Heart left ventricle (tissue), 16 donors: ENCODE measurements at regions not wholly inside any gene's neighbourhood (a gene's known extent, or its start where the extent isn't known, plus 50 kb on each side); places are given as distances from the start of the nearest gene placed in this dataset.
A peak's percentile ranks its signal among the peaks of the same experiment; 100 is the strongest.

Experiments used
- ATAC-seq, 4 donors: fragments of 200-7000 bp; cut with Tn5 transposase; one replicate each; pipeline ENCODE4 v1.9.1; 2020 to 2022; ENCODE audit warnings: moderate library complexity in 4 of 4, mild to moderate bottlenecking in 3 of 4, moderate number of reproducible peaks in 1 of 4
- DNase-seq, 5 donors: peaks; one replicate each; pipeline ENCODE4 v3.0.0-alpha.2; 2020
- H3K27ac ChIP-seq, 12 donors: fragments of 200-600 bp; sonication (generic) in 4 of 12; one replicate each; pipeline versions ENCODE4 v1.5.0 to v1.8.0; 2016 to 2022; ENCODE audit warnings: mild to moderate bottlenecking in 2 of 12
- H3K27me3 ChIP-seq, 9 donors: fragments of 200-600 bp; sonication (generic) in 2 of 9; one replicate each; pipeline versions ENCODE4 v1.5.1 to v1.8.0; 2016 to 2022; ENCODE audit warnings: mild to moderate bottlenecking in 3 of 9
- H3K36me3 ChIP-seq, 9 donors: fragments of 200-600 bp; sonication (generic) in 2 of 9; one replicate each; pipeline versions ENCODE4 v1.5.0 to v1.8.0; 2018 to 2022; ENCODE audit warnings: mild to moderate bottlenecking in 2 of 9
- H3K4me1 ChIP-seq, 12 donors: fragments of 200-600 bp; sonication (generic) in 4 of 12; one replicate each; pipeline versions ENCODE4 v1.5.0 to v1.8.0; 2016 to 2022; ENCODE audit warnings: mild to moderate bottlenecking in 3 of 12
- H3K4me3 ChIP-seq, 12 donors: fragments of 200-600 bp; sonication (generic) in 4 of 12; one replicate each; pipeline versions ENCODE4 v1.5.0 to v1.8.0; 2017 to 2022; ENCODE audit warnings: mild to moderate bottlenecking in 9 of 12, moderate library complexity in 4 of 12
- H3K9me3 ChIP-seq, 12 donors: fragments of 200-600 bp; sonication (generic) in 4 of 12; one replicate each; pipeline versions ENCODE4 v1.5.0 to v1.8.0; 2016 to 2022; ENCODE audit warnings: mild to moderate bottlenecking in 1 of 12
- POLR2A ChIP-seq, 2 donors: fragments of 450-650 bp; IDR thresholded peaks; one replicate each; pipeline ENCODE4 v1.6.1; 2017; ENCODE audit warnings: antibody characterized with exemption in 2 of 2, mild to moderate bottlenecking in 2 of 2, moderate library complexity in 2 of 2
- WGBS, 4 donors: extraction: QIAGEN DNeasy Blood & Tissue Kit in 2 of 4; methylation state at CpG; one replicate each; pipeline versions ENCODE4 v1.1.5 to v1.1.7; 2013 to 2018; 5-methylcytosine and 5-hydroxymethylcytosine counted together
- intact Hi-C, 10 donors: fragments of 100-400 bp; cut with DNase I; formaldehyde crosslinking; loops; one replicate each; pipeline versions ENCODE4 v1.11.1 to v1.14.2; 2022
- TF ChIP-seq, protein P1 (sequence below), 12 donors: fragments of 200-600 bp; sonication (generic) in 4 of 12; IDR thresholded peaks; one replicate each; pipeline versions ENCODE4 v1.5.0 to v1.8.0; 2018 to 2022; ENCODE audit warnings: antibody characterized with exemption in 12 of 12, mild to moderate bottlenecking in 5 of 12
- donor health status: ischemic (EF 13 %, LVEDD 7.1; RV severe dilation, severe dysfunction).
- donor health status: healthy with polysubstance abuse.
- donor health status: DM: no; HTN: yes; CAD: no.
- donor health status: DM: no; HTN: no; CAD: no.
- donor health status: ischemic (EF 25% LVEDD 6.9; RV normal size, moderate dysfunction).
- donor health status: ischemic (EF 25% LVEDD 5.7; RV mildly dilated, moderate dysfunction).
- donor health status: healthy.
- donor health status: DM: yes; HTN: yes; CAD: no.
- donor health status: ischemic (EF 35%, LVEDD 5.7; RV mildly dilated, moderate dysfunction).
- donor health status: nonischemic (EF 11% LVEDD 7.7; RV severe dilation, severe dysfunction).
- donor health status: DM: yes; HTN: yes; CAD: no.
- donor health status: PGD.
- donor health status: ischemic (EF 29% LVEDD 5.4; RV normal size, mild dysfunction).
- donor health status: nonischemic (EF 23%, LVEDD 6.1; RV moderate dilation, normal function).

GRCh38 chr1:96962751-96963211, 241.2 kb downstream of the PTBP2 start:
- Histone ChIP-seq H3K9me3 (no peaks in the 10 kb centered on the region), H3K27me3 (peaks cover 0 to 9% (median 0%) of the 10 kb centered on the region in 9 donors), H3K4me3 (no peak overlapping the region), H3K27ac (peak overlapping the region in 2 of 12 donors; percentile 26 to 30), H3K4me1 (peaks cover 0 to 2% (median 0%) of the 10 kb centered on the region in 12 donors), H3K36me3 (no peaks in the 10 kb centered on the region)
- ATAC-seq (no peak), DNase-seq (no peak)
- no peak for TF ChIP-seq POLR2A (IDR thresholded peaks at IDR 0.05)
- TF ChIP-seq, protein P1, sequence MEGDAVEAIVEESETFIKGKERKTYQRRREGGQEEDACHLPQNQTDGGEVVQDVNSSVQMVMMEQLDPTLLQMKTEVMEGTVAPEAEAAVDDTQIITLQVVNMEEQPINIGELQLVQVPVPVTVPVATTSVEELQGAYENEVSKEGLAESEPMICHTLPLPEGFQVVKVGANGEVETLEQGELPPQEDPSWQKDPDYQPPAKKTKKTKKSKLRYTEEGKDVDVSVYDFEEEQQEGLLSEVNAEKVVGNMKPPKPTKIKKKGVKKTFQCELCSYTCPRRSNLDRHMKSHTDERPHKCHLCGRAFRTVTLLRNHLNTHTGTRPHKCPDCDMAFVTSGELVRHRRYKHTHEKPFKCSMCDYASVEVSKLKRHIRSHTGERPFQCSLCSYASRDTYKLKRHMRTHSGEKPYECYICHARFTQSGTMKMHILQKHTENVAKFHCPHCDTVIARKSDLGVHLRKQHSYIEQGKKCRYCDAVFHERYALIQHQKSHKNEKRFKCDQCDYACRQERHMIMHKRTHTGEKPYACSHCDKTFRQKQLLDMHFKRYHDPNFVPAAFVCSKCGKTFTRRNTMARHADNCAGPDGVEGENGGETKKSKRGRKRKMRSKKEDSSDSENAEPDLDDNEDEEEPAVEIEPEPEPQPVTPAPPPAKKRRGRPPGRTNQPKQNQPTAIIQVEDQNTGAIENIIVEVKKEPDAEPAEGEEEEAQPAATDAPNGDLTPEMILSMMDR (IDR thresholded peaks at IDR 0.05): no peak
- 52 to 62% (median 56%) methylated on average over 4 of the region's 4 CpGs for WGBS, 4 donors
- intact Hi-C loops: loop anchor here in 2 of 10 donors (5.0 to 10.0 kb wide), 2 partner anchors 862 to 1090 kb away; no protein-coding TSS in a partner anchor

GRCh38 chr1:96964761-96965160, 243.2 kb downstream of the PTBP2 start:
- no peak for TF ChIP-seq POLR2A (IDR thresholded peaks at IDR 0.05)
- TF ChIP-seq, protein P1 (IDR thresholded peaks at IDR 0.05): no peak
- no peak overlapping the region for H3K4me3 ChIP-seq
- H3K27ac ChIP-seq: no peak overlapping the region
- H3K27me3 ChIP-seq: peaks cover 0 to 9% (median 0%) of the 10 kb centered on the region in 9 donors
- WGBS, 4 donors: 81 to 96% (median 94%) methylated on average over 1 of the region's 1 CpG
- DNase-seq: no peak
- H3K36me3 ChIP-seq: no peaks in the 10 kb centered on the region
- no peak for ATAC-seq
- H3K4me1 ChIP-seq: peaks cover 0 to 6% (median 0%) of the 10 kb centered on the region in 12 donors
- H3K9me3 ChIP-seq: no peaks in the 10 kb centered on the region
- intact Hi-C loops: loop anchor here in 8 of 10 donors (2.0 to 10.0 kb wide), 4 partner anchors 860 to 1093 kb away; no protein-coding TSS in a partner anchor

DNA sequence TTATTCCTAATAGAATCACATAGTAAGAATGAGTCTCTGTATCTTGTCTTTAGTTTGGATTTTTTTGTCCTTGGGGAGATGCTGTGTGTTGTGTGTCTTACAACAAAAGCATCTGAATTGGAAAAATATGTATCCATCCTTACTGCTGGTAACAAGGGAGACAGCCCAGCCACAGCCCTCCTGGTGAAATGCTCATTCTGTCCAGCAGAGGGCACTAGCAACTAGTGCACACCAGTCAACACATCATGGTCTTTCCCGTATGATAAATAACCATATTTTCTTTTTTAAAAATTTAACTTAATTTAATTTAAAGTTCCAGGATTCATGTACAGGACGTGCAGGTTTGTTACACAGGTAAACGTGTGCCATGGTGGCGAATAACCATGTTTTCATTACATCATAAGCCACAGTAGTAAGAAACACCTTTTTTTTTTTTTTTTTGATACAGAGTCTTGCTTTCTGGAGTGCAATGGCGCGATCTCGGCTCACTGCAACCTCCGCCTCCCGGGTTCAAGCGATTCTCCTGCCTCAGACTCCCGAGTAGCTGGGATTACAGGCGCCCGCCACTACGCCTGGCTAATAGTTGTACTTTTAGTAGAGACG, 245.1 kb downstream of the PTBP2 start:
- Histone ChIP-seq H3K27me3 (peaks cover 0 to 12% (median 0%) of the 10 kb centered on the region in 9 donors), H3K4me1 (peaks cover 0 to 6% (median 0%) of the 10 kb centered on the region in 12 donors), H3K36me3 (no peaks in the 10 kb centered on the region), H3K9me3 (no peaks in the 10 kb centered on the region), H3K4me3 (peak overlapping the region in 2 of 12 donors; percentile 16 to 29), H3K27ac (no peak overlapping the region)
- TF ChIP-seq, protein P1 (IDR thresholded peaks at IDR 0.05): peak; percentile 82 to 96 (median 92)
- TF ChIP-seq POLR2A (IDR thresholded peaks at IDR 0.05): no peak
- peak; percentile 68 to 83 (median 77) for ATAC-seq
- 40 to 54% (median 48%) methylated on average over 15 of the region's 15 CpGs for WGBS, 4 donors
- intact Hi-C loops: loop anchor here in 7 of 10 donors (2.0 to 10.0 kb wide), 4 partner anchors 858 to 1091 kb away; no protein-coding TSS in a partner anchor
- DNase-seq: peak; percentile 53 to 79 (median 67)

- Histone ChIP-seq H3K4me1 (peaks cover 0 to 6% (median 0%) of the 10 kb centered on the region in 12 donors), H3K36me3 (no peaks in the 10 kb centered on the region), H3K27me3 (peaks cover 0 to 12% (median 0%) of the 10 kb centered on the region in 9 donors), H3K4me3 (no peak overlapping the region), H3K9me3 (no peaks in the 10 kb centered on the region), H3K27ac (no peak overlapping the region)
- no peak for DNase-seq
- intact Hi-C loops: loop anchor here in 7 of 10 donors (2.0 to 10.0 kb wide), 4 partner anchors 857 to 1090 kb away; no protein-coding TSS in a partner anchor
- ATAC-seq: no peak
- no peak for TF ChIP-seq POLR2A (IDR thresholded peaks at IDR 0.05)
- TF ChIP-seq, protein P1 (IDR thresholded peaks at IDR 0.05): no peak
- WGBS, 4 donors: 55 to 62% (median 60%) methylated on average over 8 of the region's 8 CpGs
Measured at GRCh38 chr1:96967311-96967710, 245.7 kb downstream of the PTBP2 start.
